ENCODE measurements at regions not wholly inside any gene's neighbourhood (a gene's known extent, or its start where the extent isn't known, plus 50 kb on each side); places are given as distances from the start of the nearest gene placed in this dataset.

- Histone ChIP-seq H3K4me2 (ENCODE audit: insufficient read depth in 1 of 2, low read depth in 2 of 2, low read length in 2 of 2) (no peak overlapping the region), H3K4ac (replicated peaks; ENCODE audit: insufficient read length, low read depth, low read length) (no peak overlapping the region), H2BK12ac (ENCODE audit: low read depth, low read length) (no peak overlapping the region), H3K36me3 (ENCODE audit: control insufficient read depth in 2 of 4, insufficient read depth in 4 of 4, low read length in 3 of 4) (no peaks in the 10 kb centered on the region), H4K5ac (ENCODE audit: insufficient read length, low read depth, low read length) (no peak overlapping the region), H3K79me1 (ENCODE audit: low read depth, low read length) (no peaks in the 10 kb centered on the region), H4K91ac (replicated peaks; ENCODE audit: insufficient read length, low read length) (no peak overlapping the region), H3K4me3 (ENCODE audit: extremely low read depth in 1 of 4, insufficient read depth in 2 of 4, low read depth in 3 of 4, low read length in 4 of 4) (no peak overlapping the region), H2AFZ (ENCODE audit: low read length) (no peak overlapping the region), H3K27ac (ENCODE audit: low read depth, low read length) (no peak overlapping the region), H2AK5ac (ENCODE audit: low read depth, low read length) (no peak overlapping the region), H3K14ac (ENCODE audit: insufficient read length) (no peak overlapping the region), H2BK15ac (ENCODE audit: low read length) (no peak overlapping the region), H3K18ac (ENCODE audit: extremely low read depth, low read length) (no peak overlapping the region), H4K20me1 (replicated peaks in 1 of 2; ENCODE audit: control insufficient read depth in 1 of 2, insufficient read depth in 2 of 2, low read length in 2 of 2) (no peaks in the 10 kb centered on the region), H3K23me2 (ENCODE audit: low read depth, low read length) (no peaks in the 10 kb centered on the region), H2BK20ac (ENCODE audit: low read length) (no peak overlapping the region), H4K8ac (ENCODE audit: extremely low read depth, insufficient read depth, low read length) (no peak overlapping the region), H3K23ac (ENCODE audit: insufficient read length) (no peak overlapping the region), H2BK5ac (ENCODE audit: low read depth, low read length) (no peak overlapping the region), H3K9me3 (ENCODE audit: insufficient read depth in 2 of 2, low read depth in 1 of 2, low read length in 1 of 2) (no peaks in the 10 kb centered on the region), H3K56ac (replicated peaks; ENCODE audit: insufficient read length, low read depth, low read length) (no peak overlapping the region), H2BK120ac (replicated peaks; ENCODE audit: low read depth, low read length) (no peak overlapping the region), H3K79me2 (ENCODE audit: control insufficient read depth in 1 of 2, insufficient read depth in 2 of 2, low read length in 2 of 2) (no peaks in the 10 kb centered on the region), H3K27me3 (replicated peaks in 1 of 4; ENCODE audit: control insufficient read depth in 3 of 4, extremely low read depth in 1 of 4, insufficient read depth in 3 of 4, low read length in 3 of 4) (no peaks in the 10 kb centered on the region), H3K4me1 (replicated peaks in 1 of 4; ENCODE audit: control insufficient read depth in 3 of 4, insufficient read depth in 4 of 4, low read length in 3 of 4) (no peaks in the 10 kb centered on the region), H3K9ac (replicated peaks in 1 of 4; ENCODE audit: extremely low read depth in 1 of 4, low read depth in 3 of 4, low read length in 3 of 4) (no peak overlapping the region)
- POLR2A ChIA-PET (ENCODE audit: partially characterized antibody): no interaction called here
- FAIRE-seq (no peak), DNase-seq (ENCODE audit: low read depth in 1 of 2, low spot score in 2 of 2) (no peak)
- TF ChIP-seq KDM5A (IDR thresholded peaks at IDR 0.05; ENCODE audit: low read length) (no peak), BCL11A (IDR thresholded peaks at IDR 0.05; ENCODE audit: low read depth in 2 of 2, low read length in 2 of 2) (no peak)
- CTCF ChIA-PET (ENCODE audit: partially characterized antibody): interaction anchor here (1.0 to 1.4 kb wide), 2 partner anchors 84 to 115 kb away, joined by 3 read pairs; no protein-coding TSS in a partner anchor
Measured at GRCh38 chr4:164615964-164616363, 138.0 kb upstream of the SMIM31 start.

Measured in H1 (cell line).